ENCODE measurements at regions not wholly inside any gene's neighbourhood (a gene's known extent, or its start where the extent isn't known, plus 50 kb on each side); places are given as distances from the start of the nearest gene placed in this dataset.

GRCh38 chr6:23228439-23229024 is 659.2 kb downstream of the HDGFL1 start:
- no peak for TF ChIP-seq CTCF (IDR thresholded peaks at IDR 0.05; ENCODE audit: poor library complexity, severe bottlenecking)
- no peak for TF ChIP-seq EZH2 (IDR thresholded peaks at IDR 0.05; ENCODE audit: borderline replicate concordance, insufficient read depth, low read length, poor library complexity, severe bottlenecking)
- no peak for TF ChIP-seq POLR2AphosphoS5 (IDR thresholded peaks at IDR 0.05)
- no peak for TF ChIP-seq SMC3 (conservative IDR thresholded peaks at IDR 0.05; ENCODE audit: poor library complexity)
- no peaks in the 10 kb centered on the region for H3F3A ChIP-seq (ENCODE audit: insufficient read depth, low read length, poor library complexity, severe bottlenecking)
- H2AFZ ChIP-seq (ENCODE audit: low read depth, low read length), result no peak overlapping the region
- H3K9me3 ChIP-seq (ENCODE audit: low read length), result no peaks in the 10 kb centered on the region
- no peaks in the 10 kb centered on the region for H3K36me3 ChIP-seq (ENCODE audit: insufficient read depth, low read length)
- H3K9me2 ChIP-seq (ENCODE audit: insufficient read depth, low read length), result no peaks in the 10 kb centered on the region
- H3K4me2 ChIP-seq (ENCODE audit: low read length), result no peak overlapping the region
- H3K79me2 ChIP-seq (replicated peaks; ENCODE audit: insufficient read depth, low read length), result no peaks in the 10 kb centered on the region
- H3K27ac ChIP-seq (ENCODE audit: low read length), result no peak overlapping the region
- H3K27me3 ChIP-seq (ENCODE audit: insufficient read depth, low read depth, low read length), result no peaks in the 10 kb centered on the region
- no peak overlapping the region for H3K4me3 ChIP-seq (ENCODE audit: low read length)
- H3K9ac ChIP-seq (ENCODE audit: low read length), result no peak overlapping the region
- H4K20me1 ChIP-seq (ENCODE audit: insufficient read depth), result no peaks in the 10 kb centered on the region

- no peak for TF ChIP-seq RAD21 (conservative IDR thresholded peaks at IDR 0.05)
- H2AFZ ChIP-seq (ENCODE audit: low read depth, low read length), result no peak overlapping the region
Observed at GRCh38 chr6:23243854-23244253, 674.5 kb downstream of the HDGFL1 start.

GRCh38 chr6:23244300-23244699 is 674.9 kb downstream of the HDGFL1 start:
- H3K36me3 ChIP-seq (ENCODE audit: insufficient read depth, low read length), result no peaks in the 10 kb centered on the region
- TF ChIP-seq POLR2AphosphoS5 (IDR thresholded peaks at IDR 0.05), result no peak
- TF ChIP-seq MXI1 (conservative IDR thresholded peaks at IDR 0.05; ENCODE audit: poor library complexity, severe bottlenecking), result no peak
- no peak for TF ChIP-seq TAF1 (IDR thresholded peaks at IDR 0.05; ENCODE audit: low read depth)
- TF ChIP-seq CTCF (IDR thresholded peaks at IDR 0.05; ENCODE audit: poor library complexity, severe bottlenecking), result no peak
- no peak overlapping the region for H2AFZ ChIP-seq (ENCODE audit: low read depth, low read length)
- H3K27me3 ChIP-seq (ENCODE audit: insufficient read depth, low read depth, low read length), result no peaks in the 10 kb centered on the region
- H3K79me2 ChIP-seq (replicated peaks; ENCODE audit: insufficient read depth, low read length), result no peaks in the 10 kb centered on the region
- no peak overlapping the region for H3K27ac ChIP-seq (ENCODE audit: low read length)
- no peaks in the 10 kb centered on the region for H3K9me2 ChIP-seq (ENCODE audit: insufficient read depth, low read length)
- H3K4me3 ChIP-seq (ENCODE audit: low read length), result no peak overlapping the region
- no peak overlapping the region for H3K9ac ChIP-seq (ENCODE audit: low read length)
- H4K20me1 ChIP-seq (ENCODE audit: insufficient read depth), result no peaks in the 10 kb centered on the region
- H3F3A ChIP-seq (ENCODE audit: insufficient read depth, low read length, poor library complexity, severe bottlenecking), result no peaks in the 10 kb centered on the region
- H3K4me2 ChIP-seq (ENCODE audit: low read length), result no peak overlapping the region
- no peaks in the 10 kb centered on the region for H3K9me3 ChIP-seq (ENCODE audit: low read length)

More at GRCh38 chr6:23243854-23244253, 674.5 kb downstream of the HDGFL1 start:
- no peaks in the 10 kb centered on the region for H3K27me3 ChIP-seq (ENCODE audit: insufficient read depth, low read depth, low read length)
- H3K9ac ChIP-seq (ENCODE audit: low read length), result no peak overlapping the region
- H3K36me3 ChIP-seq (ENCODE audit: insufficient read depth, low read length), result no peaks in the 10 kb centered on the region
- no peaks in the 10 kb centered on the region for H3K79me2 ChIP-seq (replicated peaks; ENCODE audit: insufficient read depth, low read length)
- no peaks in the 10 kb centered on the region for H3F3A ChIP-seq (ENCODE audit: insufficient read depth, low read length, poor library complexity, severe bottlenecking)
- H3K9me2 ChIP-seq (ENCODE audit: insufficient read depth, low read length), result no peaks in the 10 kb centered on the region
- H3K9me3 ChIP-seq (ENCODE audit: low read length), result no peaks in the 10 kb centered on the region
- H3K4me2 ChIP-seq (ENCODE audit: low read length), result no peak overlapping the region
- H3K27ac ChIP-seq (ENCODE audit: low read length), result no peak overlapping the region
- no peaks in the 10 kb centered on the region for H4K20me1 ChIP-seq (ENCODE audit: insufficient read depth)
- H3K4me3 ChIP-seq (ENCODE audit: low read length), result no peak overlapping the region

Measured in neural cell (in vitro differentiated cells).